Activated T-helper 2 cell treated with anti-CD3 and anti-CD28 coated beads, Interferon-gamma antibody, Interleukin-2, Interleukin-4, amounts not matched to agents 10 μg/mL and 5 μg/mL and 100 μg/mL, durations not matched to agents 14 hours and 24 hours and 36 hours (primary cell): ENCODE measurements at regions not wholly inside any gene's neighbourhood (a gene's known extent, or its start where the extent isn't known, plus 50 kb on each side); places are given as distances from the start of the nearest gene placed in this dataset.
"Not testable (repeated sequence)": the region's sequence is repeated elsewhere in the genome, so short reads cannot be mapped to it uniquely, and the experiment has no call there.

ENCODE experiments used
- DNase-seq: peaks from one replicate; pipeline ENCODE4 v3.0.0; 2021; ENCODE audit warnings: low spot score
- H3K27ac Mint-ChIP-seq: one replicate; pipeline ENCODE4 v1.8.0; 2021; ENCODE audit warnings: mixed read lengths
- H3K27me3 Mint-ChIP-seq: one replicate; pipeline ENCODE4 v1.8.0; 2021; ENCODE audit warnings: low read depth, mixed read lengths
- H3K36me3 Mint-ChIP-seq: one replicate; pipeline ENCODE4 v1.8.0; 2021; ENCODE audit warnings: low read depth, mixed read lengths
- H3K4me1 Mint-ChIP-seq: one replicate; pipeline ENCODE4 v1.8.0; 2021; ENCODE audit warnings: low read depth, mixed read lengths
- H3K4me3 Mint-ChIP-seq: one replicate; pipeline ENCODE4 v1.8.0; 2021; ENCODE audit warnings: low read depth, mild to moderate bottlenecking, moderate library complexity, mixed read lengths
- H3K9me3 Mint-ChIP-seq: one replicate; pipeline ENCODE4 v1.8.0; 2021; ENCODE audit warnings: mixed read lengths
- intact Hi-C: fragments of 100-400 bp; cut with micrococcal nuclease; formaldehyde crosslinking; loops from one replicate; pipeline ENCODE4 v1.15.1; 2023

- intact Hi-C loops = no loop called here
- DNase-seq = no peak
- no peaks in the 10 kb centered on the region for H3K9me3 Mint-ChIP-seq
- no peaks in the 10 kb centered on the region for H3K4me1 Mint-ChIP-seq
- H3K27ac Mint-ChIP-seq = no peak overlapping the region
- no peak overlapping the region for H3K4me3 Mint-ChIP-seq
- H3K27me3 Mint-ChIP-seq = no peaks in the 10 kb centered on the region
- no peaks in the 10 kb centered on the region for H3K36me3 Mint-ChIP-seq
These were observed 314.3 kb upstream of the FGF13 start for GRCh38 chrX:139025816-139026215.

GRCh38 chrX:139023531-139023930 is 312.0 kb upstream of the FGF13 start:
- H3K36me3 Mint-ChIP-seq = no peaks in the 10 kb centered on the region
- H3K27ac Mint-ChIP-seq = no peak overlapping the region
- H3K9me3 Mint-ChIP-seq = no peaks in the 10 kb centered on the region
- H3K4me3 Mint-ChIP-seq = no peak overlapping the region
- intact Hi-C loops = no loop called here
- H3K27me3 Mint-ChIP-seq = no peaks in the 10 kb centered on the region
- no peaks in the 10 kb centered on the region for H3K4me1 Mint-ChIP-seq
- DNase-seq = no peak

GRCh38 chrX:139020801-139021200 is 309.3 kb upstream of the FGF13 start:
- Mint-ChIP-seq H3K27ac (peak overlapping the region; percentile 50), H3K27me3 (no peaks in the 10 kb centered on the region), H3K4me3 (no peak overlapping the region), H3K4me1 (no peaks in the 10 kb centered on the region), H3K9me3 (no peaks in the 10 kb centered on the region), H3K36me3 (no peaks in the 10 kb centered on the region)
- DNase-seq = no peak
- intact Hi-C loops = no loop called here

GRCh38 chrX:139018436-139018835 is 306.9 kb upstream of the FGF13 start:
- no peak for DNase-seq
- no peak overlapping the region for H3K4me3 Mint-ChIP-seq
- H3K4me1 Mint-ChIP-seq = no peaks in the 10 kb centered on the region
- intact Hi-C loops = no loop called here
- H3K36me3 Mint-ChIP-seq = no peaks in the 10 kb centered on the region
- H3K27me3 Mint-ChIP-seq = no peaks in the 10 kb centered on the region
- no peaks in the 10 kb centered on the region for H3K9me3 Mint-ChIP-seq
- no peak overlapping the region for H3K27ac Mint-ChIP-seq

DNA sequence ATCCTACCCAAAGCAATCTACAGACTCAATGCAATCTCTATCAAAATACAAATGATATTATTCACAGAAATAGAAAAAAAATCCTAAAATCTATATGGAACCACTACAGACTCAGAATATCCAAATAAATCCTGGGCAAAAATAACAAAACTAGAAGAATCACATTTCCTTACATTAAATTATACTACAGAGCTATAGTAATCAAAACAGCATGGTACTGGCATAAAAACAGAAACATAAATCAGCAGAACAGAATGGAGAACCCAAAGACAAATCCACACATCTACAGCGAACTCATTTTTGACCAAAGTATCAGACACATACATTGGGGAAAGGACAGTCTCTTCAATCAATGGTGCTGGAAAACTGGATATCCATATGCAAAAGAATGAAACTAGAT is 304.1 kb upstream of the FGF13 start:
- H3K4me3 Mint-ChIP-seq = no peak overlapping the region
- no peak for DNase-seq
- H3K4me1 Mint-ChIP-seq = no peaks in the 10 kb centered on the region
- H3K9me3 Mint-ChIP-seq = peaks cover 3% of the 10 kb centered on the region
- intact Hi-C loops = no loop called here
- H3K36me3 Mint-ChIP-seq = no peaks in the 10 kb centered on the region
- no peak overlapping the region for H3K27ac Mint-ChIP-seq
- no peaks in the 10 kb centered on the region for H3K27me3 Mint-ChIP-seq

- Mint-ChIP-seq H3K27ac (no peak overlapping the region), H3K36me3 (no peaks in the 10 kb centered on the region), H3K4me3 (no peak overlapping the region), H3K9me3 (peaks cover 3% of the 10 kb centered on the region), H3K4me1 (no peaks in the 10 kb centered on the region), H3K27me3 (no peaks in the 10 kb centered on the region)
- intact Hi-C loops = no loop called here
- no peak for DNase-seq
These were observed 296.7 kb upstream of the FGF13 start for GRCh38 chrX:139008185-139008584.

DNA sequence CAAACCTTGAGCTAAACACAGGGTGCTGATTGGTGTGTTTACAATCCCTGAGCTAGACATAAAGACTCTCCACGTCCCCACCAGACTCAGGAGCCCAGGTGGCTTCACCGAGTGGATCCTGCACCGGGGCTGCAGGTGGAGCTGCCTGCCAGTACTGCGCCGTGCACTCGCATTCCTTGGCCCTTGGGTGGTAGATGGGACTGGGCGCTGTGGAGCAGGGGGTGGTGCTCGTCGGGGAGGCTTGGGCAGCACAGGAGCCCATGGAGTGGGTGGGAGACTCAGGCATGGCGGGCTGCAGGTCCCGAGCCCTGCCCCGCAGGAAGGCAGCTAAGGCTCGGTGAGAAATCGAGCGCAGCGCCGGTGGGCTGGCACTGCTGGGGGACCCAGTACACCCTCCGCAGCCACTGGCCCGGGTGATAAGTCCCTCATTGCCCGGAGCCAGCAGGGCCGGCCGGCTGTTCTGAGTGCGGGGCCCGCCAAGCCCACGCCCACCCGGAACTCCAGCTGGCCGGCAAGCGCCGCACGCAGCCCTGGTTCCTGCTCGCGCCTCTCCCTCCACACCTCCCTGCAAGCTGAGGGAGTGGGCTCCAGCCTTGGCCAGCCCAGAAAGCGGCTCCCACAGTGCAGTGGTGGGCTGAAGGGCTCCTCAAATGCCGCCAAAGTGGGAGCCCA is 292.5 kb upstream of the FGF13 start:
- H3K27ac Mint-ChIP-seq, H3K27me3 Mint-ChIP-seq, H3K36me3 Mint-ChIP-seq, H3K4me1 Mint-ChIP-seq, DNase-seq, H3K9me3 Mint-ChIP-seq, intact Hi-C loops, H3K4me3 Mint-ChIP-seq: not testable (repeated sequence)

DNA sequence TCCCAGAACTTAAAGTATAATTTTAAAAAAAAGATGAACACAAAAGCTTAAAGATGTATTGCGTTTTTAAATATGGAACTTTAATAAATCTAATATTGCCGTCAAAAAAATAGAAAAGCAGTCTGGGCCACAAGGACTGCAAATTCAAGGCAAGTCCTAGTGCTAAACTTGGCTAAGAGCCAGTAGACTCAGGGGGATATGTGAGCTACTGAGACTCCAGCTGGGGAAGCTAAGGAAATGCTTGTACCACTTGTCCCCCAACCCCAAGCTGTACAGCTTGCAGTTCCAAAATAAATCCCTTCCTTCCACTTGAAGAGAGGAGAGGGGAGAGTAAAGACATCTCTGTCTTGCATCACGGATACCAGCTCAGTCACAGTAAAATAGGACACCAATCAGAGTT is 290.8 kb upstream of the FGF13 start:
- no peak overlapping the region for H3K4me3 Mint-ChIP-seq
- no peaks in the 10 kb centered on the region for H3K27me3 Mint-ChIP-seq
- no peaks in the 10 kb centered on the region for H3K36me3 Mint-ChIP-seq
- H3K4me1 Mint-ChIP-seq = no peaks in the 10 kb centered on the region
- DNase-seq = no peak
- intact Hi-C loops = no loop called here
- H3K9me3 Mint-ChIP-seq = peaks cover 3% of the 10 kb centered on the region
- no peak overlapping the region for H3K27ac Mint-ChIP-seq

DNA sequence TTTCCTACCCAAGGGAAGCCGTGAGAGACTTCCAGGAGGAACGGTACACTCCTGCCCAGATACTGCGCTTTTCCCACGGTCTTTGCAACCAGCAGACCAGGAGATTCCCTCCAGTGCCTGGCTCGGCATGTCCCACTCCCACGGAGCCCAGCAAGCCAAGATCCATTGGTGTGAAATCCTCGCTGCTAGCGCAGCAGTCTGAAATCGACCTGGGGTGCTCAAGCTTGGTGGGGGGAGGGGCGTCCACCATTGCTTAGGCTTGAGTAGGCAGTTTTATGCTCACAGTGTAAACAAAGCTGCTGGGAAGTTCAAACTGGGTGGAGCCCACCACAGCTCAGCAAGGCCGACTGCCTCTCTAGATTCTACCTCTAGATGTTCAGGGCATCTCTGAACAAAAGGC is 284.8 kb upstream of the FGF13 start:
- intact Hi-C loops = no loop called here
- DNase-seq = no peak
- Mint-ChIP-seq H3K36me3 (no peaks in the 10 kb centered on the region), H3K4me1 (no peaks in the 10 kb centered on the region), H3K4me3 (no peak overlapping the region), H3K27me3 (no peaks in the 10 kb centered on the region), H3K9me3 (peaks cover 4% of the 10 kb centered on the region), H3K27ac (no peak overlapping the region)

GRCh38 chrX:138995458-138995857 is 283.9 kb upstream of the FGF13 start:
- Mint-ChIP-seq H3K36me3 (no peaks in the 10 kb centered on the region), H3K4me3 (no peak overlapping the region), H3K27me3 (no peaks in the 10 kb centered on the region), H3K27ac (no peak overlapping the region), H3K9me3 (peaks cover 4% of the 10 kb centered on the region), H3K4me1 (no peaks in the 10 kb centered on the region)
- no peak for DNase-seq
- intact Hi-C loops = no loop called here

GRCh38 chrX:138990425-138990824 is 278.9 kb upstream of the FGF13 start:
- intact Hi-C loops = not testable (repeated sequence)

DNA sequence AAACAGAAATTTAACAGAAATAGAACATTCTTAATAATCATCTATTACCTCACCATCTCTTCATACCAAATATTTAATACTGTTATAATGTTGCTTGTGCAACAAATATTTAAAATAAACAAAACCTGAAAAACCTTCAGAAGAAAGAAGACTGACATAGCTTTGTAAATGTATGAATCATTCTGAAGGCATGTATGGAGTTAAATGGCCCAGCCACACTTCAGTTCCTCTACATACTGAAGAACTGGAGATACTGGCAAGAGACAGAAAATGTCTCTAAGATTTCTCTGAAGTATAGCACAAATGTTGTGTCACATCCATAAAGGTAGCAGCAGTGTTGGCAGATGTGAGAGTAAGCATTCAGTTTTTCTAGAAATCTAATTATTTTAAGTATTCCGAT is 275.3 kb upstream of the FGF13 start:
- Mint-ChIP-seq H3K9me3 (no peaks in the 10 kb centered on the region), H3K27ac (no peak overlapping the region)
- intact Hi-C loops = no loop called here

More at GRCh38 chrX:138990425-138990824, 278.9 kb upstream of the FGF13 start:
- not testable (repeated sequence) for H3K9me3 Mint-ChIP-seq, H3K36me3 Mint-ChIP-seq, H3K27me3 Mint-ChIP-seq, DNase-seq, H3K4me1 Mint-ChIP-seq, H3K27ac Mint-ChIP-seq, H3K4me3 Mint-ChIP-seq

DNA sequence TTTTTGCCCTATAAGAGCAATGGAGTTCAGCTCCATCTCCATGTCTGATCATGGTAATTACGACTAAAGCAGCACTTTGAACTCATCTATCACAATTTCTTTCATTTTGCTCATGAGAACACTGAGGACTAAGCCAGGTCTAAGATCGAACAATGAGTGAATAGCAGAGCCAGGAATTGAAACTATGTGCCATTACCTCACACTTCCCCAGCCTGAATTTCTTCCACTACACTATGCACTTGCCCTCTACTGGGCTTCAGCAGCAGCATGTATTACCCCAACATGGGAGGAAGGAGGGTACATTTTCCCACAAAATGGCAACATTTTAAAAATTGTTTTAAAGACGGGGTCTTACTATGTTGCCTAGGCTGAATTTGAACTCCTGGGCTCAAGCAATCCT is 274.7 kb upstream of the FGF13 start:
- no peak for DNase-seq
- H3K27me3 Mint-ChIP-seq = no peaks in the 10 kb centered on the region
- H3K4me1 Mint-ChIP-seq = no peaks in the 10 kb centered on the region
- H3K27ac Mint-ChIP-seq = no peak overlapping the region
- H3K9me3 Mint-ChIP-seq = no peaks in the 10 kb centered on the region
- no peaks in the 10 kb centered on the region for H3K36me3 Mint-ChIP-seq
- no peak overlapping the region for H3K4me3 Mint-ChIP-seq
- intact Hi-C loops = no loop called here

More for the DNA sequence above, 275.3 kb upstream of the FGF13 start:
- no peaks in the 10 kb centered on the region for H3K27me3 Mint-ChIP-seq
- DNase-seq = no peak
- no peaks in the 10 kb centered on the region for H3K36me3 Mint-ChIP-seq
- H3K4me1 Mint-ChIP-seq = no peaks in the 10 kb centered on the region
- H3K4me3 Mint-ChIP-seq = no peak overlapping the region

GRCh38 chrX:138982365-138982764 is 270.8 kb upstream of the FGF13 start:
- no peak for DNase-seq
- intact Hi-C loops = no loop called here
- no peaks in the 10 kb centered on the region for H3K4me1 Mint-ChIP-seq
- no peak overlapping the region for H3K4me3 Mint-ChIP-seq
- no peaks in the 10 kb centered on the region for H3K36me3 Mint-ChIP-seq
- H3K27me3 Mint-ChIP-seq = no peaks in the 10 kb centered on the region
- H3K27ac Mint-ChIP-seq = no peak overlapping the region
- no peaks in the 10 kb centered on the region for H3K9me3 Mint-ChIP-seq
